OCI-LY7 (cell line): ENCODE measurements at regions not wholly inside any gene's neighbourhood (a gene's known extent, or its start where the extent isn't known, plus 50 kb on each side); places are given as distances from the start of the nearest gene placed in this dataset.
"Not testable (repeated sequence)": the region's sequence is repeated elsewhere in the genome, so short reads cannot be mapped to it uniquely, and the experiment has no call there.

ENCODE experiments used
- BruUV-seq: library from RNA; stranded (reverse); fragments of 400-500 nt; replicated peaks from 2 replicates; lab custom pipeline; 2021; lab: Mats Ljungman, UMichigan
- CTCF ChIA-PET: fragments of 300-600 bp; sonication (Branson Sonifier 250); formaldehyde crosslinking; loops from one replicate; lab custom pipeline; 2022; ENCODE audit warnings: antibody characterized with exemption; ENCODE audit not compliant: unreplicated experiment; lab: Charles Lee
- POLR2A ChIA-PET: fragments of 300-600 bp; sonication (Branson Sonifier 250); formaldehyde crosslinking; loops from one replicate; lab custom pipeline; 2022; ENCODE audit warnings: antibody characterized with exemption; lab: Charles Lee
- DNase-seq: peaks from one replicate; pipeline ENCODE4 v3.0.0-alpha.2; 2015; ENCODE audit warnings: low spot score
- H2AFZ ChIP-seq: fragments of 200-600 bp; sonication (generic), shearing (Covaris generic); 2 replicates; pipeline ENCODE4 v1.6.1; 2014; ENCODE audit warnings: mild to moderate bottlenecking, antibody characterized with exemption, low read length, moderate library complexity
- H3K27ac ChIP-seq: fragments of 200-600 bp; sonication (generic); 2 replicates; pipeline ENCODE4 v1.5.1; 2014; ENCODE audit warnings: mixed run types, low read depth, mild to moderate bottlenecking, moderate library complexity, low read length, inconsistent platforms; ENCODE audit not compliant: poor library complexity, severe bottlenecking
- H3K36me3 ChIP-seq: fragments of 200-600 bp; sonication (generic); 2 replicates; pipeline ENCODE4 v1.6.1; 2014; ENCODE audit warnings: mild to moderate bottlenecking, antibody characterized with exemption, low read length, moderate library complexity, mixed read lengths; ENCODE audit not compliant: insufficient read depth
- H3K4me1 ChIP-seq: fragments of 200-600 bp; sonication (generic); 2 replicates; pipeline ENCODE4 v1.5.1; 2014; ENCODE audit warnings: mild to moderate bottlenecking, low read length; ENCODE audit not compliant: insufficient read depth, poor library complexity, severe bottlenecking
- H3K4me2 ChIP-seq: fragments of 200-600 bp; sonication (generic); 2 replicates; pipeline ENCODE4 v1.6.1; 2014; ENCODE audit warnings: mild to moderate bottlenecking, low read length
- H3K4me3 ChIP-seq: fragments of 200-600 bp; sonication (generic); 2 replicates; pipeline ENCODE4 v1.5.1; 2014; ENCODE audit warnings: mild to moderate bottlenecking, low read depth, low read length; ENCODE audit not compliant: poor library complexity, severe bottlenecking
- H3K79me2 ChIP-seq: fragments of 200-600 bp; sonication (generic); 2 replicates; pipeline ENCODE4 v1.6.1; 2016; ENCODE audit warnings: low read depth, mild to moderate bottlenecking, low read length, moderate library complexity, mixed read lengths; ENCODE audit not compliant: insufficient read depth
- H3K9me2 ChIP-seq: fragments of 200-600 bp; sonication (generic); 2 replicates; pipeline ENCODE4 v1.6.1; 2016; ENCODE audit warnings: mild to moderate bottlenecking, low read length, mixed read lengths; ENCODE audit not compliant: insufficient read depth
- H3K9me3 ChIP-seq: fragments of 200-600 bp; sonication (generic); 2 replicates; pipeline ENCODE4 v1.6.1; 2014; ENCODE audit warnings: mild to moderate bottlenecking, mixed run types, low read length, mixed read lengths
- H4K20me1 ChIP-seq: fragments of 200-600 bp; sonication (generic); 2 replicates; pipeline ENCODE4 v1.6.1; 2014; ENCODE audit warnings: mild to moderate bottlenecking, antibody characterized with exemption, low read length, moderate library complexity, mixed read lengths; ENCODE audit not compliant: insufficient read depth
- EZH2phosphoT487 ChIP-seq: fragments of 200-600 bp; sonication (generic); IDR thresholded peaks from 2 replicates; pipeline ENCODE4 v1.6.1; 2018; ENCODE audit warnings: low read depth, borderline replicate concordance, mild to moderate bottlenecking, mixed run types, antibody characterized with exemption, low read length, moderate library complexity, mixed read lengths
- intact Hi-C: fragments of 100-400 bp; cut with micrococcal nuclease; formaldehyde crosslinking; loops from one replicate; pipeline ENCODE4 v1.10.0; 2022; ENCODE audit not compliant: unreplicated experiment
- TF ChIP-seq, protein P1 (sequence below): fragments of 200-600 bp; sonication (generic); conservative IDR thresholded peaks from 2 replicates; pipeline ENCODE4 v1.5.1; 2014; ENCODE audit warnings: mild to moderate bottlenecking, antibody characterized with exemption, low read length, moderate library complexity, mixed read lengths

DNA sequence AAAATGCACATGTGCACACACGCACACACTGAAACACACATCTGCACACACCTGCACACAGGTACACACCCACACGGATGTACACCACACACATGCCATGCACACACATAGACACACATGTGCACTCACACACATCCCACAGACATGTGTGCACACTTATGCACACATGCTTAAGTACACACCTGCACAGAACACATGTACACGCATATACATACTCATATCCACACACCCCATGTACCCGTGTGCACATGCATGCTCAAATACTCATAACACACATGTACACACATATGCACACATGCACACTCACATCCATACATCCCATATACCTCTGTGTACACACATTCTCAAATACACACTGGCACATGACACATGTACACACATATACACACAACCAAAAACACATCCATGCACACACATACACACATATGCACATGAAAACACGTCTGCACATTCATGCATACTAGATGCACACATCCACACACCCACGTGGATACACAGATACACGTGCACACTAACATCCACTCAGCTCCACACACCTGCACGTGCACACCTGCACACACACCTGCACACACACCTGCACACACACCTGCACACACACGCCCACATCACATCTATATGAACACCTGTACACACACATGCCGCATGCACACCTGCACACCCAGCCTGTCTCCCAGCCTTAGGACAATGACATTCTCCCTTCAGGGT is 336.7 kb downstream of the ADGRD1 start:
- no peaks in the 10 kb centered on the region for H3K79me2 ChIP-seq
- BruUV-seq = no TSS peak
- no peak overlapping the region for H3K4me2 ChIP-seq
- ChIA-PET POLR2A (no interaction called here), CTCF (no interaction called here)
- H3K9me2 ChIP-seq = no peaks in the 10 kb centered on the region
- no peak for DNase-seq
- H3K9me3 ChIP-seq = no peaks in the 10 kb centered on the region
- H2AFZ ChIP-seq = no peak overlapping the region
- intact Hi-C loops = loop anchor here (5.0 kb wide), 1 partner anchor 377 kb away; no protein-coding TSS in a partner anchor
- H3K4me1 ChIP-seq = peaks cover 1% of the 10 kb centered on the region
- TF ChIP-seq, protein P1, sequence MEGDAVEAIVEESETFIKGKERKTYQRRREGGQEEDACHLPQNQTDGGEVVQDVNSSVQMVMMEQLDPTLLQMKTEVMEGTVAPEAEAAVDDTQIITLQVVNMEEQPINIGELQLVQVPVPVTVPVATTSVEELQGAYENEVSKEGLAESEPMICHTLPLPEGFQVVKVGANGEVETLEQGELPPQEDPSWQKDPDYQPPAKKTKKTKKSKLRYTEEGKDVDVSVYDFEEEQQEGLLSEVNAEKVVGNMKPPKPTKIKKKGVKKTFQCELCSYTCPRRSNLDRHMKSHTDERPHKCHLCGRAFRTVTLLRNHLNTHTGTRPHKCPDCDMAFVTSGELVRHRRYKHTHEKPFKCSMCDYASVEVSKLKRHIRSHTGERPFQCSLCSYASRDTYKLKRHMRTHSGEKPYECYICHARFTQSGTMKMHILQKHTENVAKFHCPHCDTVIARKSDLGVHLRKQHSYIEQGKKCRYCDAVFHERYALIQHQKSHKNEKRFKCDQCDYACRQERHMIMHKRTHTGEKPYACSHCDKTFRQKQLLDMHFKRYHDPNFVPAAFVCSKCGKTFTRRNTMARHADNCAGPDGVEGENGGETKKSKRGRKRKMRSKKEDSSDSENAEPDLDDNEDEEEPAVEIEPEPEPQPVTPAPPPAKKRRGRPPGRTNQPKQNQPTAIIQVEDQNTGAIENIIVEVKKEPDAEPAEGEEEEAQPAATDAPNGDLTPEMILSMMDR = no peak
- no peak for TF ChIP-seq EZH2phosphoT487
- H3K4me3 ChIP-seq = no peak overlapping the region
- no peak overlapping the region for H3K27ac ChIP-seq
- H3K36me3 ChIP-seq = no peaks in the 10 kb centered on the region
- no peaks in the 10 kb centered on the region for H4K20me1 ChIP-seq

DNA sequence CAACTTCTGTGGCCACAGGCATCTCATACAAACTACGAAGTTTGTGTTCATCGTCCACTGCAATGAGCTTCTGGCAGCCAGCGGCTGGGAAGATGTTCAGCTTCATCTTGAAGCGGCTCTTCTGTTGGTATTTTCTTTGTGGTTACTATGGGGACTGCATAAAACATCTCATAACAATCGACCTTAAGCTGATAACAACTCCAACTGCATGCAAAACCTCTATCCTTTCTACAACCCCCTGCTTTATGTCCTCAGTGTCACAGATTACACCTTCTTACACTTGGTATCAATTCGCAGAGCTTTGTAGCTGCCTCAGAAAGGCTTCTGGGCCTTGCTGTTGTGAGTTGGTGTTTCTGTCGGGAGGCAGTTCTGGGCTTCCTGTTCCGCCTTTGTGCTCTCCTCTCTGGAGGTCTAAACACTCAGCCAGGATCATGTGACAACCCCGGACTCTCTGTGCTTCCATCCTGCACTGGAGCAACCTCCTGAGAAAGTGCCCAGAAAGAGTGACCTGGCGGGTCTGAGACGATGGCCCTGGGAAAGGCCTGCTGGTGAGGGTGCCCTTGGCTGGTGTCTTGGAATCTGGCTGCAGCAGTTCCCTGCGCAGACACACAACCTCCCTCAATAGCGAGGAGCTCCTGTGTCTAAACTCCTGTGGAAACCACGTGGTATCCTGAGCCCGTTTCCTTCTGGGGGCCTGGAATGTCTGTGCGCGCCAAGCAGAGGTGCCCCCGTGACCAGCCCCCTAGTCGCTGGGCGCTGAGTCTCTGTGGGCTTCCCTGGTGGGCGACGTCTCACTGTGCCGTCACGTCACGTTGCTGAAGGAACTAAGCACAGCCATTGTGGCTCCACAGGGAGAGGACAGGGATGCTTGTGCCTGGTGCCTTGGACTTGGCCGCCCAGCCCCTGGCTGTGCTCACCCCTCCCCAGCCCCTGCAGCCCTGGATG is 339.6 kb downstream of the ADGRD1 start:
- H4K20me1 ChIP-seq, H2AFZ ChIP-seq, H3K9me3 ChIP-seq, BruUV-seq, DNase-seq, H3K4me1 ChIP-seq, H3K79me2 ChIP-seq, H3K4me3 ChIP-seq, H3K27ac ChIP-seq, H3K9me2 ChIP-seq, CTCF ChIA-PET, H3K36me3 ChIP-seq, H3K4me2 ChIP-seq, POLR2A ChIA-PET: not testable (repeated sequence)
- intact Hi-C loops = loop anchor here (5.0 kb wide), 1 partner anchor 374 kb away; no protein-coding TSS in a partner anchor

DNA sequence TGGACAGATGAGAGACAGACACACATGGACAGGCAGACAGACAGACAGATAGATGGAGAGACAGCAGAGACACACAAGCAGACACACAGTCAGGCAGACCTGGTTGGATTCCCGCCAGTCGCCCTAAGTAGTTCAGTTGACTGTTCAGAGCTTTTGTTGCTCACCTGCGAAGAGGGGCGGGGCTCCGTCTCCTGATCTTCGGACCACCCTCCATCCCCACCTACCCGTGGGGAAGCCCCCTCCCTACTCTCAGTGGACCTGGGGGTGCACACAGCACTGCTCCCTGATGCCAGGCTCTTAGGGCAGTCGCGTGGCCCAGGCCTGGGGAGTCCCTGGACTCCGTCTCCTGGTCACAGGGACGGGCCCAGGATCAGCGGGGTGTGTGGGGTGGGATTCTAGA is 341.0 kb downstream of the ADGRD1 start:
- H3K9me3 ChIP-seq, BruUV-seq, POLR2A ChIA-PET, H3K36me3 ChIP-seq, H3K4me1 ChIP-seq, H3K9me2 ChIP-seq, H3K4me3 ChIP-seq, H3K27ac ChIP-seq, H3K4me2 ChIP-seq, H3K79me2 ChIP-seq, H2AFZ ChIP-seq, CTCF ChIA-PET, H4K20me1 ChIP-seq, DNase-seq: not testable (repeated sequence)
- intact Hi-C loops = loop anchor here (5.0 kb wide), 1 partner anchor 373 kb away; no protein-coding TSS in a partner anchor

DNA sequence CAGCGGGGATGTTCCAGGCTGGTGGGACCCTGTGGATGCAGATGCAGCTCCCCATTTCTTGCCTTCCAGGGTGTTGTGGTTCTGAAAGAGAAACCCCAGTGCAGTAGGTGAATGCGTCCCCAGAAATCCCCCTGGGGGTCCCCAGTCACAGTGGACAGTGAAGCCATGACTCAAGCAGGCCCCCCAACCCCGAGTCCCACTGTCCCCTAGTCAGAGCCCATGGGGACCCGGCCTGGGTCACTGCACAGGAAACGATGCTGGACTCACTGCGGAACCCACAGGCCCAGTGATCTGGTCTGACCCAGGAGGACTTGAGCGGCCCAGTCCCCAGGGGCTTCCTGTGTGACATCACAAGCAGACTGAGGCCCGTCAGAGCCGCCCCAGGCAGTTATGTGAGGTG is 341.4 kb downstream of the ADGRD1 start:
- H3K79me2 ChIP-seq, H3K4me2 ChIP-seq, POLR2A ChIA-PET, DNase-seq, H3K4me3 ChIP-seq, H3K9me3 ChIP-seq, H3K27ac ChIP-seq, BruUV-seq, H3K4me1 ChIP-seq, H3K9me2 ChIP-seq, CTCF ChIA-PET, H2AFZ ChIP-seq, H3K36me3 ChIP-seq, H4K20me1 ChIP-seq, intact Hi-C loops: not testable (repeated sequence)

DNA sequence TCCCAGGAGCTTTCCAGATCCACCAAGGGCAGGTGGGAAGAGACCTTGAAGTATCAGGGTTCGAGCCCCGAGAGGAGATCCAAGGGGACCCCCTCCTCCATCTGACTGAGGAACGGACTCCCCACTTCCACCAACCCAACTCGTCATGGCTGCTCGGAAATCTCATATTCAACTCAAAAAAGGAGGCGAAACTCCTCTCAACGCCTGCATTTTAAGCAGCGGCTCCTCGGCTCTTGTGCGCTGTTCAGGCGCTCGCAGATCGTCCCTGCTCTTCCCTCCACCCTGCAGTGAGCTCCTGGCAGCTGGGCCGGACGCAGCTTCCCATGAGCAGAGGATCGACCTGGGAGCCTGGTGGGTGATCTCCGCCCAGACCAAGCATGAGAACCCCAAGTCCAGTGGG is 341.9 kb downstream of the ADGRD1 start:
- intact Hi-C loops, CTCF ChIA-PET, H3K4me1 ChIP-seq, DNase-seq, BruUV-seq, H3K4me3 ChIP-seq, H3K9me3 ChIP-seq, H3K79me2 ChIP-seq, H3K9me2 ChIP-seq, H3K27ac ChIP-seq, H4K20me1 ChIP-seq, H3K36me3 ChIP-seq, POLR2A ChIA-PET, H2AFZ ChIP-seq, H3K4me2 ChIP-seq: not testable (repeated sequence)
